ENCODE measurements at regions not wholly inside any gene's neighbourhood (a gene's known extent, or its start where the extent isn't known, plus 50 kb on each side); places are given as distances from the start of the nearest gene placed in this dataset.
"Not testable (repeated sequence)": the region's sequence is repeated elsewhere in the genome, so short reads cannot be mapped to it uniquely, and the experiment has no call there.

- H3K4me1 ChIP-seq (replicated peaks): no peaks in the 10 kb centered on the region
- no peaks in the 10 kb centered on the region for H3K27me3 ChIP-seq (replicated peaks)
- no peak for DNase-seq (ENCODE audit: low read depth in 1 of 2, low spot score in 2 of 2)
- no peak overlapping the region for H3K4me3 ChIP-seq
- H3K27ac ChIP-seq: no peak overlapping the region
- H3K36me3 ChIP-seq: no peaks in the 10 kb centered on the region
- no peaks in the 10 kb centered on the region for H3K9me3 ChIP-seq (replicated peaks)
Observed at GRCh38 chr4:141463678-141464077, 172.7 kb upstream of the IL15 start.

GRCh38 chr4:141464366-141464765 is 172.0 kb upstream of the IL15 start:
- Histone ChIP-seq H3K4me1 (replicated peaks) (no peaks in the 10 kb centered on the region), H3K36me3 (no peaks in the 10 kb centered on the region), H3K27me3 (replicated peaks) (no peaks in the 10 kb centered on the region), H3K4me3 (no peak overlapping the region), H3K9me3 (replicated peaks) (no peaks in the 10 kb centered on the region), H3K27ac (no peak overlapping the region)
- DNase-seq (ENCODE audit: low read depth in 1 of 2, low spot score in 2 of 2): no peak

DNA sequence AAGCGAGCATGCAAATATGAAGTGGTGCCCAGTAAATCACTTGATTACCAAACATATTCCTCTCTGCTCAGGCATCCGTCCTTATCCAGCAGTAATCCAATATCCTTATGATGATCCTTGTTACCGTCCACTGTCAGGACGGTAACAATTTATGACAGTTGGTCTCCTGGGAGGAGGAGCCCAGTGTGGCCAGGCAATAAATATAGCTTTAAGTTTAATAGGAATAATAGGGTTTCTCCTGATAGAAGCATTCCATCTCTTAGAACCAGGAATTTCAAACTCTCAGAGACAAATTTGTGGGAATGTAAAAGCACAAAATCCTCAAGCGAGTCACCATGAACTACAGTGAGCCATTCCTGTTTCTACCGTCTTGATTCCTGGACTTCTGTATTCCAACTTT is 171.2 kb upstream of the IL15 start:
- DNase-seq (ENCODE audit: low read depth in 1 of 2, low spot score in 2 of 2): no peak
- H3K4me3 ChIP-seq: no peak overlapping the region
- H3K9me3 ChIP-seq (replicated peaks): no peaks in the 10 kb centered on the region
- H3K4me1 ChIP-seq (replicated peaks): no peaks in the 10 kb centered on the region
- no peaks in the 10 kb centered on the region for H3K36me3 ChIP-seq
- no peaks in the 10 kb centered on the region for H3K27me3 ChIP-seq (replicated peaks)
- no peak overlapping the region for H3K27ac ChIP-seq

DNA sequence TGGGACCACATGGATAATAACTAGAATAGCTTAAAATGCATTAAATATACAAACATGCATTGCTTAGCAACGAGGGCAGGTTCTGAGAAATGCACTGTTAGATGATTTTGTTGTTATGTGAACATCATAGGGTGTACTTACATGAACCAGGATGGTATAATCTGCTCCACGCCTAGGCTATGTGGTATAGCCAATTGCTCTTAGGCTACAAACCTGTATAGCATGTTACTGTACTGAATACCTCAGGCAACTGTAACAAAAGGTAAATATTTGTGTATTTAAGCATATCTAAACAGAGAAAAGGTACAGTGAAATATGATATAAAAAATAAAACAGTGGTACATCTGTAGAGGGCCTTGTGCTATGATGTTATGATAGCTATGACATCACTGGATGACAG is 169.2 kb upstream of the IL15 start:
- Histone ChIP-seq H3K4me3 (no peak overlapping the region), H3K4me1 (replicated peaks) (no peaks in the 10 kb centered on the region), H3K9me3 (replicated peaks) (no peaks in the 10 kb centered on the region), H3K27ac (no peak overlapping the region), H3K36me3 (no peaks in the 10 kb centered on the region), H3K27me3 (replicated peaks) (no peaks in the 10 kb centered on the region)
- no peak for DNase-seq (ENCODE audit: low read depth in 1 of 2, low spot score in 2 of 2)

DNA sequence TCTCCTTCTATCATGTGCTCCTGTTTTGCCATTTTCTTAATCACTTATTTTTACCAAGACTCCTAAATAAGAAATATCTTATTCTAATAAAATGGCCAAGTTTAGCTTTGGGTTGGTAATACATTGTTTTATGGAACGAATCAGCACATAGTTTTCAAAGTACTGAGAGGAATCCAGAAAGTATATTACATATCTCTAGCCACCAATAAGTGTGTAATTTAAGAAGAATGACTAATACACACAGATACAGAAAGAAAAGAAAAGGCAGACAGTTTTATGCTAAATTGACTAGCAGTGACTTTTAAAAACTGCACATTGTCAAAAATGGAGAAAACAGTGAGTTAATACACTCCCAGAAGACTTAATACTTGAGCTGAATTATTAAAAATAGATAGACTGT is 167.0 kb upstream of the IL15 start:
- H3K27ac ChIP-seq: no peak overlapping the region
- H3K9me3 ChIP-seq (replicated peaks): no peaks in the 10 kb centered on the region
- no peak overlapping the region for H3K4me3 ChIP-seq
- DNase-seq (ENCODE audit: low read depth in 1 of 2, low spot score in 2 of 2): no peak
- no peaks in the 10 kb centered on the region for H3K36me3 ChIP-seq
- no peaks in the 10 kb centered on the region for H3K4me1 ChIP-seq (replicated peaks)
- no peaks in the 10 kb centered on the region for H3K27me3 ChIP-seq (replicated peaks)

GRCh38 chr4:141473026-141473540 is 163.3 kb upstream of the IL15 start:
- no peaks in the 10 kb centered on the region for H3K9me3 ChIP-seq (replicated peaks)
- H3K27me3 ChIP-seq (replicated peaks): no peaks in the 10 kb centered on the region
- no peak overlapping the region for H3K27ac ChIP-seq
- no peak overlapping the region for H3K4me3 ChIP-seq
- no peaks in the 10 kb centered on the region for H3K36me3 ChIP-seq
- H3K4me1 ChIP-seq (replicated peaks): no peaks in the 10 kb centered on the region
- no peak for DNase-seq (ENCODE audit: low read depth in 1 of 2, low spot score in 2 of 2)

DNA sequence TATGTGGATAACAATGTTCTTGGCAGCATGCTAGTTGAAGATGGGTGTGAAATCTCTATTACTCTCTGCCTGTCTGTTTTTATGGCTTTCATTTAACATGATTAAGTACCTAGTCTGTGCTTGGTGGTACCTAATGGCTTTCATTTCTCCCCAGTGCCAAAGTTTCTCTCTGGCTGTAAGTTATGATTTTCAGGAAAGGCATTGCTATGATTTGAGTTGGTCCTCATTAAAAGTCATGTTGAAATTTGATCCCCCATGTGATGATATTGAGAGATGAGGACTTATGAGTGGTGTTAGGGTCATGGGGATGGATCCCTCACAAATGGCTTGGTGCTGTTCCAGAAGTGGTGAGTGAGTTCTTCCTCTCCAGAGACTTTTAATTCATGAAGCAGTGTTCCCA is 162.4 kb upstream of the IL15 start:
- Histone ChIP-seq H3K27ac (no peak overlapping the region), H3K4me3 (no peak overlapping the region), H3K4me1 (replicated peaks) (no peaks in the 10 kb centered on the region), H3K9me3 (replicated peaks) (no peaks in the 10 kb centered on the region), H3K36me3 (no peaks in the 10 kb centered on the region), H3K27me3 (replicated peaks) (no peaks in the 10 kb centered on the region)
- no peak for DNase-seq (ENCODE audit: low read depth in 1 of 2, low spot score in 2 of 2)

DNA sequence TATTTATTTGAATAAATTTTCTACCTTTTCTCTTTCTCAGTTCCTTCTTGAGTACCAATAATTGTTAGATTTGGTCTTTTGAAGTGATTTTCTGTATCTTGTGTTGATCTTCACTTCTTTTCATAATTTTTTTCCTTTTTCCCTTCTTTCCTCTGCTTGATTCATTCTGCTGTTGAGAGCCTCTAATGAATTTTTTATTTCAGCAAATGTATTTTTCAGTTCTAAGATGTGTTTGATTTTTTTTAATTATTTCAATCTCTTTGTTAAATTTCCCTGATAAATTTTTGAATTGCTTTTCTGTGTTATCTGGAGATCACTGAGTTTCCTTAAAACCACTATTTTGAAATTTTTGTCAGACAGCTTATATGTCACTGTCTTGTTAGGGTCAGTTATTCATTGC is 155.4 kb upstream of the IL15 start:
- no peaks in the 10 kb centered on the region for H3K9me3 ChIP-seq (replicated peaks)
- DNase-seq (ENCODE audit: low read depth in 1 of 2, low spot score in 2 of 2): no peak
- H3K27me3 ChIP-seq (replicated peaks): no peaks in the 10 kb centered on the region
- H3K4me1 ChIP-seq (replicated peaks): no peaks in the 10 kb centered on the region
- H3K27ac ChIP-seq: no peak overlapping the region
- no peak overlapping the region for H3K4me3 ChIP-seq
- H3K36me3 ChIP-seq: no peaks in the 10 kb centered on the region

DNA sequence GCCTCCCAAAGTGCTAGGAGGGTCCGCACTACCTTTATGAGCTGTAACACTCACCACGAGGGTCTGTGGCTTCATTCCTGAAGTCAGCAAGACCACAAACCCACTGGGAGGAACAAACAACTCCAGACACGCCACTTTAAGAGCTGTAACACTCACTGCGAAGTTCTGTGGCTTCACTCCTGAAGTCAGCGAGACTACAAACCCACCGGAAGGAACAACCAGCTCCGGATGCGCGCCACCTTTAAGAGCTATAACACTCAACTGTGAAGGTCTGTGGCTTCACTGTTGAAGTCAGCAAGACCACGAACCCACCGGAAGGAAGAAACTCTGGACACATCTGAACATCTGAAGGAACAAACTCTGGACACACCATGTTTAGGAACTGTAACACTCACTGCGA is 152.1 kb upstream of the IL15 start:
- not testable (repeated sequence) for H3K36me3 ChIP-seq; H3K4me3 ChIP-seq; H3K9me3 ChIP-seq (replicated peaks); H3K27me3 ChIP-seq (replicated peaks); H3K4me1 ChIP-seq (replicated peaks); H3K27ac ChIP-seq; DNase-seq (ENCODE audit: low read depth in 1 of 2, low spot score in 2 of 2)

DNA sequence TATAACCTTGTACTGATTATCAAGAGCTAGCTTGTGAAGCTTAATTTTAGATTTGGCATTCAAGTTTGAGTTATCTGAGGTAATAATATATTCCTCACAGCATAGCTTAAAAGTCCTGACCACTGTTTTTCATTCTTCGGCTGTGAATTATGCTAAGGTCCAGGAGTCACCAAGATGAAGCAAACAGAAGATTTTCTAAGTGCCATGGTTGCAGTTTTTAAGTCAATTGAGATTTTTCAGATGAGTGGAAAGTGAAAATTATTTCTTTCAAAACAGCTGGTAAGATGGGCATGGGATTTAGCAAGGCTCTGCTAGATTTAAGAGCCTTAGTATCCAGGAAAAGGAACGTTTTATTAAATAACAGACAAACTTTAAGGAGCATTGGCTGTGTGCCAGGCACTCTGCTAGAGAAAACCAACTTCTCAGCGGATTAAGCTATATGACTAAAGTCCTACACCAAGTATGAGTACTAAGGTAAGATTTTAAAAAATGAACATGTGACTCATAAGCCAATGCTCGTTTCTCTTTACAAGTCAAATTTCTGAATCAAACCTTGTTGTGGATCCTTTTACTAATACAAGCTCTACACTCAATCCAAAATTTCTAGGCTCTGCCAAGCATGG is 149.9 kb upstream of the IL15 start:
- Histone ChIP-seq H3K27ac (no peak overlapping the region), H3K4me1 (replicated peaks) (no peaks in the 10 kb centered on the region), H3K36me3 (no peaks in the 10 kb centered on the region), H3K4me3 (no peak overlapping the region), H3K27me3 (replicated peaks) (no peaks in the 10 kb centered on the region), H3K9me3 (replicated peaks) (no peaks in the 10 kb centered on the region)
- DNase-seq (ENCODE audit: low read depth in 1 of 2, low spot score in 2 of 2): no peak

- H3K27ac ChIP-seq: no peak overlapping the region
- H3K9me3 ChIP-seq (replicated peaks): no peaks in the 10 kb centered on the region
- no peaks in the 10 kb centered on the region for H3K27me3 ChIP-seq (replicated peaks)
- H3K4me3 ChIP-seq: no peak overlapping the region
- no peaks in the 10 kb centered on the region for H3K36me3 ChIP-seq
- H3K4me1 ChIP-seq (replicated peaks): no peaks in the 10 kb centered on the region
- DNase-seq (ENCODE audit: low read depth in 1 of 2, low spot score in 2 of 2): no peak
Observed at GRCh38 chr4:141497627-141498026, 138.8 kb upstream of the IL15 start.

DNA sequence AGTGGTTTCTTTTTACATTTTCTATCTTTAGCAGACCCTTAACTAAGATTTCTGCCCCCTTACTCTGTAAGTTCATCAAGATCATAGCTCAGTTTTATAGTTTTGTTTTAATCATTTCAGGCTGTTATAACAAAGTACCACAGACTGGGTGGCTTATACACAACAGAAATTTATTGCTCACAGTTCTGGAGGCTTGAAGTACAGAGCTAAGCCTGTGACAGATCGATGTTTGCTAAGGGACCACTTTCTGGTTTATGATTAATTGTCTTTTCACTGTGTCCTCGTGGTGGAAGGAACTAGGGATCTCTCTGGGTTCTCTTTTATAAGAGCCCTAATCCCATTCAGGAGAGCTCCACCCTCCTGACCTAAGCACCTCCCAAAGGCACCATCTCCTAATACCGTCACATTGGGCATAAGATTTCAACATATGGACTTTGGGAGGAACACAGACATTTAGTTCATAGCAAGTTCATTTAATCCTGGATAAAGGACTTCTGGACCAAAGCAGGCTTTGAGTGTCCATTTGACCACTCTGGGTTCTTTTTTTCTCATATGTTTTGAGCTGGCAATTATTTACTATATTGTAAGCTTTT is 137.0 kb upstream of the IL15 start:
- no peaks in the 10 kb centered on the region for H3K27me3 ChIP-seq (replicated peaks)
- no peaks in the 10 kb centered on the region for H3K4me1 ChIP-seq (replicated peaks)
- no peaks in the 10 kb centered on the region for H3K36me3 ChIP-seq
- H3K9me3 ChIP-seq (replicated peaks): no peaks in the 10 kb centered on the region
- H3K27ac ChIP-seq: no peak overlapping the region
- no peak overlapping the region for H3K4me3 ChIP-seq
- DNase-seq (ENCODE audit: low read depth in 1 of 2, low spot score in 2 of 2): no peak

DNA sequence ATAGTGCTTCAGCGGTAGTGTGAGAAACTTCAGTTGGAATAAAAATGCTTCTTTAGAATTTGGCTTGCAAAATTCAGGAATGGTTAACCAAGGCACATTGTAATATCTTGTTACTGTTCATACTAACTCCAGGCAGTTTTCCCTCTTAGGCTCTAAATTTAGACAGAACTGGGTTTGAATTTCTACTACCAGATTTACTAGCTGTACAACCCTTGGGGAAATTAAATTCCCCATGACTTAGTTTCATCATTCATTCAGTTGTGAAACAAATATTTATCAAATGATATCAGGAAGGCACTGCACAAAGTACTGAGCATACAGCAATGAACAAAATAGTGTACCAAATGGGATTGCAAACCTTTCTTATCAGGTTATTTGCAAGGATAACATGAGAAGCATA is 135.0 kb upstream of the IL15 start:
- Histone ChIP-seq H3K27ac (no peak overlapping the region), H3K4me1 (replicated peaks) (no peaks in the 10 kb centered on the region), H3K4me3 (no peak overlapping the region), H3K36me3 (no peaks in the 10 kb centered on the region), H3K9me3 (replicated peaks) (no peaks in the 10 kb centered on the region), H3K27me3 (replicated peaks) (no peaks in the 10 kb centered on the region)
- no peak for DNase-seq (ENCODE audit: low read depth in 1 of 2, low spot score in 2 of 2)

- Histone ChIP-seq H3K4me3 (no peak overlapping the region), H3K27ac (no peak overlapping the region)
- DNase-seq (ENCODE audit: low read depth in 1 of 2, low spot score in 2 of 2): no peak
Observed at GRCh38 chr4:141501931-141502330, 134.5 kb upstream of the IL15 start.

DNA sequence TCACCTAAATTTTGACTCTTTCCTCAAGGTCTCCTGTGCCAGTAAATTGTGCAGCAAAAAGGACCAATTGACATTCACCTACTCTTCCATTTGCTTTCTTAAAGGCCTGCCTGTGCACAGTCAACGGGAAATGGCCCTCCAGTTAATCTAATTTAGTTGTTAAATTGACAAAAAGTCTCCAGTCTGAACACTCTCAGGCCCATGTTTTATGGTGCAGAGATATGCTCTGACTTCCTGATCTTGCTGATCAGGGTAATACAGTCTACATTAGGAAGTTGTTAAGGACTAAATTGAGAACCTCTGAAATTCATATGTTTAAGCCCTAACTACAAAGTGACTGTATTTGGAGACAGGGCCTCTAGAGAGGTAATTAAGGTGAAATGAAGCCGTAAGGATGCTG is 133.6 kb upstream of the IL15 start:
- H3K9me3 ChIP-seq (replicated peaks): no peaks in the 10 kb centered on the region
- H3K4me3 ChIP-seq: no peak overlapping the region
- no peaks in the 10 kb centered on the region for H3K4me1 ChIP-seq (replicated peaks)
- no peak for DNase-seq (ENCODE audit: low read depth in 1 of 2, low spot score in 2 of 2)
- no peaks in the 10 kb centered on the region for H3K27me3 ChIP-seq (replicated peaks)
- no peaks in the 10 kb centered on the region for H3K36me3 ChIP-seq
- H3K27ac ChIP-seq: no peak overlapping the region

More at GRCh38 chr4:141501931-141502330, 134.5 kb upstream of the IL15 start:
- H3K27me3 ChIP-seq (replicated peaks): no peaks in the 10 kb centered on the region
- H3K4me1 ChIP-seq (replicated peaks): no peaks in the 10 kb centered on the region
- H3K9me3 ChIP-seq (replicated peaks): no peaks in the 10 kb centered on the region
- H3K36me3 ChIP-seq: no peaks in the 10 kb centered on the region

Data from SJSA1 (cell line).